OCI-LY3 (cell line): ENCODE measurements at regions not wholly inside any gene's neighbourhood (a gene's known extent, or its start where the extent isn't known, plus 50 kb on each side); places are given as distances from the start of the nearest gene placed in this dataset.

Experiments used
- CTCF ChIP-seq: fragments of 200-600, 300-600 bp; sonication (generic); IDR thresholded peaks from 2 replicates; pipeline ENCODE4 v1.5.1; 2014; ENCODE audit warnings: antibody characterized with exemption, low read length, low read depth
- EZH2phosphoT487 ChIP-seq: fragments of 200-600 bp; shearing (Covaris generic); IDR thresholded peaks from 2 replicates; pipeline ENCODE4 v1.6.1; 2018; ENCODE audit warnings: antibody characterized with exemption, mixed run types, low read depth

- TF ChIP-seq CTCF (no peak), EZH2phosphoT487 (no peak)
Measured at GRCh38 chr17:55964191-55964590, 189.1 kb upstream of the ANKFN1 start.
